NK-92 treated with Interleukin-12 subunit alpha and Interleukin-12 subunit beta, amount 100 ng/mL, for 24 hours (cell line): ENCODE measurements at regions not wholly inside any gene's neighbourhood (a gene's known extent, or its start where the extent isn't known, plus 50 kb on each side); places are given as distances from the start of the nearest gene placed in this dataset.

Experiments used
- DNase-seq: peaks from one replicate; lab custom pipeline; 2025; lab: John Stamatoyannopoulos, UW

DNA sequence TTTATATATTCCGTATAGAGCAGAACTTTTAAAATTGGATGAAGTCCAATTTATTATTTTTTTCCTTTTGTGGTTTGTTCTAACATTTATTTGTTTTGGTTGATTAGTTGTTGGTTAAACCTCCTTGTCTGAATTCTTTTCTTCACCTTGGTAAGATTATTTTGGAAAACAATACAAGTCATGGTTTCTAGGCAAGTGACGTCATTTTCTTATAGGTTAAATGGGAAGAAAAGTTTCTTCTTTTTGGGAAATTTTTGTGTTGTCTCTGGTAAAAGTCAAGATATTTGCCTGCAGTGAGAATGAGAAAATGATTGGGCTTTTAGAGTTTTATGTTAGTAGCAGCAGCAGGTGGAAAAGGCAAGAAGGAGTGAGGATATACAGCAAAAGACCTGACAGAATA, 197.9 kb downstream of the OTOR start:
- DNase-seq, result no peak

DNA sequence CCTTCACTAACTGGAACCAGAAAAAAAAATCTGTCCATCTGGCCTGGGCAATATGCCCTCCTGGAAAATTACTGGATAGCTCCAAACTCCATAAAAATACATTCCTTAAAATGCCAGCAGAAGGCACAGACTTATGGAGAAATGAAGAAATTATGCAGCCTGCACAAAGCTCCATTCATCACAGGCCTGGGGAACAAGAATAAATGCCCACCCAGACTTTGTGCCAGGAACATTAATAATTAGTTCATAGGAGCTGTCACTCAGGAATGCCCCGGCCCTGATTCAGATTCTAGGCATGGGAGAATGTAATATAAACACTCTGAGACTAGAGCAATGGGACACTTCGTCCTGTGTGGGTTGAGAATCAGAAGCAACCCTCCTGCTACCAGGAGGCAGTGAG, 199.3 kb downstream of the OTOR start:
- DNase-seq, result no peak

DNA sequence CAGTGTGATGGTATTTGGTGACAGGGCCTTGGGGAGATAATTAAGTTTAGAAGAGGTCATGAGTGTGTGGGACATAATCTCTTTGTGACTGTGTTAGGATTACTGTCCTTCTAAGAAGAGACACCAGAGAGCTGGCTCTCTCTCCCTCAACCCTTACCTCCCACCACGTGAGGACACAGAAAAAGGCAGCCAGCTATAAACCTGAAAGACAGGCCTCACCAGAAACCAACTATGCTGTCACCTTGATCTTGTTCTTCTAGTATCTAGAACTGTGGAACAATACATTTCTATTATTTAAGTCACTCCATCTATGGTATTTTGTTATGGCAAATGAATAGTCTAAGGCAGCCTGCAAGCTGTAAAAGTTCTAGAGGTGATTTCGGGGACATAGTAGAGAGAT, 203.7 kb downstream of the OTOR start:
- DNase-seq, result no peak

DNA sequence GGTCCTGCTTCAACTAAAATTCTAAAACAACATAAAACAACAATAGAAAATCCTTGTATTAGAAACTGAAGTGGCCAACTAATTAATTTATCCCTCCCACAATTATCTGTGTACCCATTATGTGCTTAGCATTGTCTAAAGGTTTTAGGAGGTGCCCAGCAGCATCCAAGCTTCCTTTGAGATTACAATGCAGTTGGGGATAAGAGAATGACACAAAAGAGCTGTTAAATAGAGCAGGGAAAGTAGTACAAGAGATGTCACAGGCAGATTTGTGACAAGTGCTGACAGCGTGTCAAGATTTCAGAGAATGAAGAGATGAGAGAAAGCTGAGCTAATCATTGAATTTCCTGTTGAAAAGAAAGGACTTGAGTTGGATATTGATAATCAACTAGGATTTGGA, 204.8 kb downstream of the OTOR start:
- DNase-seq, result no peak

DNA sequence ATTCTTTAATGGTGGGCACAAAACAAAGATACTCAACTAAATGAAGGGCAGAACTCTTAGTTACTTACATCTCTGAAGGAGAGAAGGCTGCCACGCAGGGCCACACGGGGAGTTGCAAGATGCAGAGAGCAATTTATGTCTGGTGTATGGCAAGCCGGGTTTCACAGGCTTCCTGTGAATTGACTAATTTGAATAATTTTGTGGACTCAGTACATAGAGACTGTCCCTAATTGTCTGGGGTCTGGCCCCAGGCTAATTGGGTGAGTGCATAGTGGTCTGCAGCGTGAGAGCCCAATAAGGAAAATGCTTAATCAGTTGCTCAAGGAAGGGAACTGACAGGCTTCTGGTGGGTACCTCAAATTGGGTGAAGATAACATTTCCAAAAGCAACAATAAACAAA, 205.7 kb downstream of the OTOR start:
- no peak for DNase-seq

DNA sequence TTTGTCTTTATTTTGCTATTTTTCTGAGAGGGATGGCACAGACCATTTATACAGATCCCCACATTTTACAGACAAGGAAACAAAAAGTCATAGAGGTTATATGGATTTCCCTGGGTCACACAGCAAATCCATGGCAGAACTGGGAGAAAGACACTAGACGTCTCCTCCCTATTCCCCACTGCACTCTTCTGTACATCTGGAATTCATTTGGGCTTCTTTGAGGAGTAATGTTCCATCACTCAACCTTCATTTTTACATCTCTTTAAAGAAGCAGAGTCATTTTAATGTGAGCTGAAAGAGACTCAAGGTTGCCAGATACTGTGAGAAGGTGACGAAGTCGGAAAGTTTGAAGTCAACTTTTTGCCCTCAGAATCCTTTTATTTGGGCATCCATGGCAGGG, 207.3 kb downstream of the OTOR start:
- DNase-seq, result no peak

DNA sequence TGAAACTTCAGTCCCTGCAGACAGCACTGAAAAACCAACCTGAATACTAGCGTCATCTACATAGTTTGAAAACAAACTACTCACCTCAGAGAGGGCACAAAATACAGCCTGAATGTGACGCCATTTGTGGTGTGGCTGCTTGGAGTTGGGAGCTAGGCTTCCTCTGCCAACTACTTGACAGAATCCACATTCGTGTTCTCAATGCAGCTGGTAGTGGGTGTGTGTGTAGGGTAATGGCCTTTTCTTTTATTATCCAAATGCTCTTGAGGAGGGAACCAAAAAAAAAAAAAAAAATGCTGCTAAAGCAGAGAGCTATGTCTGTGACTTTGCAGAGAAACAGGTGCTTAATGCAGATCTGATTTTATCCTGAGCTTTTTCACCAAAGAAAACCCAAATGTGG, 207.8 kb downstream of the OTOR start:
- no peak for DNase-seq

DNA sequence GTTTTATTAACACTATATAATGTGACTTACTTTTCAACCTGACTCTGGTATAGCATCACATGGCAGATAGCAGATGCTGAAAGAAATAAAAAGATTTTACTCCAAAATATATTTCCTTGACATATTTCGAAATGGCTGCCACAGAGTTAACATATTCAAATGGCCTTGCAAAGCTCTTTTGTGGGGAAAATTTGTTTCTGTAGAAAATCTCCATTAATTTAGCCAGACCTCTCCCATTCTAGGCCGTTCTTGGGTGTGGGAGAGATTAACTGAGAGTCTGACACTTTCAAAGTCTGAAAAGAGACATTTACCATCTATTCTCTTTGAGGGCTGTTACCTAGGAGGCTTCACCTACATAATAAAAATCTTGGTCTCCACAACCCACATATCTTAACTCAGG, 217.2 kb downstream of the OTOR start:
- DNase-seq, result no peak

DNA sequence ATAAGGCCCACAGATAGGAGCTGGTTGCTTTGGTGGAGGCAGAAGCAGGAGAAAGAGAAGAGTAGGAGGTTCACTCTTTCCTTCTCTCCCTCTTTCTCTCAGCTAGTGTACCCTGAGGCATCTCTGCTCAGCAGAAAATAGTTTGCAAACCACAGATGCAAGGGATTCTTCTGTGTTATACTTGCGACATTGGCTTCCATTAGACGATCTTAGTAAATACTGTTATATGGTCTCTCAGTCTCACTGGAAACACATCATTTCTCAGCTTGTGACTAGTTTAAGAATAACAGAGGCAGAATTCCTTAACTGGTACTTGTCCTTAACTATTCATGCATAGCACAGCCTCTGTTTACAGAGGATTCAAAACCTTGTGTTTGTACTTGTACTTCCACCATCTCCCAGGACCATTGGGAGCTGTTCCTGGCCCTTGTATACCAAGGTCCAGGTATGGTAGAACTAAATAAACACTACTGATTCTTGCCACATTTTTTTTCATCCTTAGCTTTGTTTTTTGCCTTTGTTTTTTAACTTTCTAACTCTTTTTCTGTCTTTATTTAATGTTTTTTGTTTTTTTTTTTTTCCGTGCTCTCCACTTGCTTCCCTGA, 218.2 kb downstream of the OTOR start:
- DNase-seq, result no peak

DNA sequence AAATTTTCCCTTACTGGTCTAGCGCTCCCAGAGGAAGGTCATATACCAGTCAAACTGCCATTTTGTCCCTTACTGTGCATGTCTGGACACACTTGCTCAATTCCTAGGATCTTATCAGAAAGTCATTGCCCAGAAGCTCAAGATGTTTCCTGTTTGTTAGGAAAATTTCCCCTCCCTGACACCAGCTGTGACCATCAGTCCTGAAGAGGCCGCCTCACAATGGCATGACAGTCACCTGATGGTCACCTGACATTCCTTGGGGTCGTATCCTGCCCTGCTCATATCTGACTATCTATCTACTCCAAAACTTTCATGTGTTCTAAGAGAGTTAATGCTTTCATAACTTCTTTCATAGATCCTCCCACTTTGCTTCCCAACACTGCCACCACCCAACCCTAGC, 219.9 kb downstream of the OTOR start:
- no peak for DNase-seq

DNA sequence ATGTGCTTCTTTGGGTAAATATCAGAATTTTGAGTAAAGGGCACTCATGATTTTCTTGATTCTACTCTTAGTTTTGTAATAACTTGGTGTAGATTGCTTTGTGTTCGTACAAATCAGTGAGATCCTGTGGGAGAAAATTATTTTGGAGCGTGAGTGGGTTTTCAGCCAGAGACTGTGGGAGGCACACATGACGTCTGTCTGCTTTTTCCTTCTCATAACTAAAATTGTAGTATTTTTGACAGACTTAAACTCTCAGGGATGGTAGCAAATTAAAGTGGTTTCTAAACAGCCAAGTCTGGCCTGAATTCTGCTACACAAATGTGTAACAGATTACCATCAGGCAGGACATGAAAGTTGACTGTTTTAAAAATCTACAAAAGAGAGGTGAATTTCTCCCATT, 222.6 kb downstream of the OTOR start:
- no peak for DNase-seq

DNA sequence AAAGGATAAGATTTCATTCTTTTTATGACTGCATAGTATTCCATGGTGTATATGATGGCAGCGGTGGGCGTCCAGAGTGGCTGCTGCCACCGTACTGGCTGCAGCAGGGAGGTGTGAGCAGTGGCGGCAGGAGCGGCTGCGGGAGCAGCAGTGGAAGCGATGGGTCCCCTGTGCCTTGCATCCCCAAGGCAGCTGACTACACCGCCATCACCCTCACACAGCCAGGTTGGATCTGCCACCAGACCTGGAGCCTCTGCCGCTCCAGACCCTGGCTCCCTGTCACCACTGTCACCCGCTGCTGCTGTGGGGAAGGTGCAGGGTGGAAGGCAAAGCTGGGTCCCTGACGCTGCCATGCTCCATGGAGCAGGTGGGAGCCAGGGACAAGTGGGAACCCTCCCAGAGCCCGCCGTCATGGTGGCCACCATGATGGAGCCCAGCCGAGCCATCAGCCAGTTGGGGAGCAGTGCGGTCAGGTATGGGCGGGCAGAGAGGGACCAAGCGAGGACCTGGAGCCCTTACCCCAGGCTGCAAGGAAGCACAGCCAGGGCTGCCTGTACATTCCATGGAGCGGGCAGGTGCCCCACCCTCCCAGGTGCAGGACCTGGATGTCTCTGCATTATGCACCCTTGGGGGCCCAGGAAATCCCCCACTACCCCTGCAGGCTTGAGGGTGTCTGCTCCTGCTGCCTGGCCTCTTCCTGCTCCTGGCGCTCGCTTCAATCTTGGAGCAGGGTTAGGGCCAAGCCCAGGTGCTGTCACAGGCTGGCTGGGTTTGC, 226.1 kb downstream of the OTOR start:
- no peak for DNase-seq

DNA sequence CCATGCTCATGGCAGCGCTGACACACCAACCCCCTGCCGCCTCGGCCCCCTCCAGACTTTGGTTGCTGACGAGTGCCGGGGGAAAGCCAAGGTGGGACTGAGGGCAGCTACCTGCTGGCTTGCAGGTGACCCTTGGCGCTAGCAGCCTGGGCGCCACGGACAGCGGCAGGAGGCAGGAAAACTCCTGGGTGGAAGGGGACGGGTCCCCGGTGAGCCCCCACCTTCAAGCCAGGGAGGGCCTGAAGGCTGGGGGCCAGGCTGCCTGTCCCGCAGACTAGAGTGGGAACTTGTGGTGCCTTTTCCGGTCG, 226.7 kb downstream of the OTOR start:
- DNase-seq, result no peak

DNA sequence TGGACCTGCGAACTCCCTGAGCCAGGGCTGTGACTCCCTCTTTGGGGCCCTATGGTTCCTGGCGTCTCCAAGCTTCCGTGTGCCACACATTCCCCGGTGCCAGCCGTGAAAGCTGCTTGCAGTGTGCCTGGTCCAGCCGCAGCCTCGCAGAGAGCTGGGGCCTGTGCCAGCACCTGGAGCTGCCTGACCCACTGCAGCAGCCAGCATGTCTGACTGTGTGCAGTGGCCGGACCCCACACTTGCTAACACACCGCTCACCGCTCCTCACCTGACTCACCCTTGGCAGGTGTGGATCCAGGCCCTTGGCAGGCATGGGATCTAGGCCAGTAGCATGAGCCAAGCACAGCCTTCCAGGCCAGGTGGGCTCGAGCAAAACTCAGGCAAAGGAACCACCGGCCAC, 227.5 kb downstream of the OTOR start:
- DNase-seq, result no peak

DNA sequence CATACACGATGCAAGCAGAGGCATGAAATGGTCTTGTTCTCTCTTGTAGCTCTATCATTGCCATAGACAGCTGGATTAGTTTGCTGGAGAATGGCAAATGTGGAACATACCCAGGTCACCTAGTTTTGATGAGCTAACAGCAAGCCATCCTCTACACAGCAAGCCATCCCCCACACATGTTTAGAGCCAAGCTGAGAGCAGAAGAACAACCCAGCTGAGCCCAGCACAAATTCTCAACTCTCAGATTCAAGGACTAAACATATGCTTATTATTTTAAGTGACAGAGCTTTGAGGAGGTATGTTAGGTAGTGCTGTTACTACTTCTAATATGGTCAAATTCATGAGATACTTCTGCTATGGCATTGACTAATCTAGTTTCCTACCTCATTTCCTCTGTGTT, 230.3 kb downstream of the OTOR start:
- DNase-seq, result no peak

DNA sequence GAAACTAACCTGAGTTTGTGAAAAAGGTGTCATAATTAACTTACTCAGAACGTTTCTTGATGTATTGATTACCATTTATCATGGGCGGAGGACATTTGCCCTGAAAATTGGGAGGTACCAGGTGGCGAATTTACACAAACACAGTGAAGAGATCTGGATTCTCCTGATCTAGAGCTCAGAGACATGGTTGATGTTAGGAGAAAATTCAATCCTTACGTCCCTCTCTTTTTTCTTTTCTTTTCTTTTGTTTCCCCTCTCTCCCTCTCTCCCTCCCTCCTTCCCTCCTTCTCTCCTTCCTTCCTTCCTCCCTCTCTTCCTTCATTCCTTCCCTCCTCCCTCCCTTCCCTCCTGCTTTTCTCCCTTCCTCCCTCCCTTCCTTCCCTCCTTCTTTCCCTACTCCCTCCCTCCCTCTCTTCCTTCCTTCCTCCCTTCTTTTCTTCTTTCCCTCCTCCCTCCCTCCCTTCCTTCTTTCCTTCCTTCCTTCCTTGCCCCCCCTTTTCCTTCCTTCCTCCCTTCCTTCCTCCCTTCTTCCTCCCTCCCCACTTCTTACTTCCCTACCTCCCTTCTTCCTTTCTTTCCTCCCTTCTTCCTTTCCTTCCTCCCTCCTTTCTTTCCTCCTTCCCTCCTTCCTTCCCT, 234.1 kb downstream of the OTOR start:
- DNase-seq, result no peak

DNA sequence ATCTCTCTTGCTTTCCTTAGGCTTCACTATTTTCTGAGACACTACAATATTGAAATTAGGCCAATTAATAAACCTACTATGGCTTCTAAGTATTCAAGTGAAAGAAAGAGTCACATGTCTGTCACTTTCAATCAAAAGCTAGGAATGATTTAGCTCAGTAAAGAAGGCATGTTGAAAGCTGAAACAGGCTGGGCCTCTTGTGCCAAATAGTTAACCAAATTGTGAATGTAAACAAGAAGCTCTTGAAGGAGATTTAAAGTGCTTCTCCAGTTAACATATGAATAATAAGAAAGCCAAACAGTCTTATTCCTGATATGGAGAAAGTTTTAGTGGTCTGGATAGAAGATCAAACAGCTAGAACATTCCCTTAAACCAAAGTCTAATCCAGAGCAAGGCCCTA, 236.3 kb downstream of the OTOR start:
- no peak for DNase-seq

DNA sequence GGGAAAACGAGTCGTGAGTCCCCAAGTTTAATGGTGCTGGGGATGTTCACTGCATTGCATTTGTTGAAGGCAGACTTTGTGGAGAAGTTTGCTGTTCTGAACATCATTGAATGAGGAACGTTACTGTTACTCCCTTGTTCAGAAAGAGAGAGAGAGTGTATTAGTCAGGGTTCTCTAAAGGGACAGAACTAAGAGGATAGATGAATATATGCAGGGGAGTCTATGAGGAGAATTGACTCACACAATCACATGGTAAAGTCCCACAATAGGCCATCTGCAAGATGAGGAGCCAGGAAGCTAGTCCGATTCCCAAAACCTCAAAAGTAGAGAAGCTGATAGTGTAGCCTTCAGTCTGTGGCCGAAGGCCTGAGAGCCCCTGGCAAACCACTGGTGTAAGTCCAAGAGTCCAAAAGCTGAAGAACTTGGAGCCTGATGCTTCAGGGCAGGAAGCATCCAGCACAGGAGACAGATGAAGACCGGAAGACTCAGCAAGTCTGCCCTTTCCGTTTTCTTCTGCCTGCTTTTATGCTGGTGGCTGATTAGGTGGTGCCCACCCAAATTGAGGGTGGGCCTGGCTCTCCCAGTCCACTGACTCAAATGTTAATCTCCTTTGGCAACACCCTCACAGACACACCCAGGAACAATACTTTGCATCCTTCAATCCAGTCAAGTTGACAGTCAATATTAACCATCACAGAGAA, 223.5 kb upstream of the PCSK2 start:
- no peak for DNase-seq

DNA sequence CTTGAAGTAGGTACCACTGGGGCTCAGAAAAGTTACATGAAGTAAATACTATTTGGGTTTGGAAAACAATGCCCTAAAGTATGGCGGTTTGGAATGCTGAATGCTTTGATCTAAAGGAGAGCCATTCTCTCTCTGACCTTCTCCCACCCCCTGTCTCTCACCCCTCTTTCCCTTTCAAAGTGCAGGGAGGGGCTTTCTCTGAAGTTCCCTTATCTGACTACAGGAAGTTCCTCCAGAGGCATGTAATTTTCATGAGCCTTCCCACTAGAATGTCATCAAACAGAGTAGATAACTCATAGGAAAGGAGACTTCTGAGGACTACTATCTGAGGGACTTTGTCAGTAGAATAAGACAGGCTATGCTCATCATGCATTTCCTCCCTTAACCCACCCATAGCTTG, 216.7 kb upstream of the PCSK2 start:
- no peak for DNase-seq

DNA sequence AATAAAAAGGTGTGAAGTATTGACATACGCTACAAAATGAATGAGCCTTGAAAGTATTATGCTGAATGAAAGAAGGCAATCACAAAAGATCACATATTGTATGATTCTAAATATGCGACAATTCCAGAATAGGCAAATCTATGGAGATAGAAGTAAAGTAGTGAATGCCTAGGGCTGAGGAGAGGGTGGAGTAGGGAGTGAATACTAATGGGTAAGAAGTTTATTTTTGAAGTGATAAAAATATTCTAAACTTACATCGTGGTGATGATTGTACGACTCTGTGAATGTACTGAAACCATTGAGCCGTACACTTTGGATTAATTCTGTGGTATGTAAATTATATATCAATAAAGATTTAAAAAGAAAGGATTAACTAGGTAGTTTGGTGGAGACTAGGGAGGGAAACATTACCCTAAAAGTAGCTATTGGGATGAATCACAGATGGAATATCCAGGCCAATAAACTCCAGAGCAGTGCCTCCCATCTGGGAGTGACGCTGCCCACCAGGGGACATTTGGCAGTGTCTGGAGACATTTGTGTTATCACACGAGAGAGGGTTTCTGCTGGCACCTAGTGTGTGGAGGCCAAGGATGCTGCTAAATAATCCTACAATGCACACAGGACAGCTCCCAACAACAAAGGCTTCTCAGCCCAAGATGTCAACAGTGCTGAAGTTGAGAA, 214.2 kb upstream of the PCSK2 start:
- no peak for DNase-seq

DNA sequence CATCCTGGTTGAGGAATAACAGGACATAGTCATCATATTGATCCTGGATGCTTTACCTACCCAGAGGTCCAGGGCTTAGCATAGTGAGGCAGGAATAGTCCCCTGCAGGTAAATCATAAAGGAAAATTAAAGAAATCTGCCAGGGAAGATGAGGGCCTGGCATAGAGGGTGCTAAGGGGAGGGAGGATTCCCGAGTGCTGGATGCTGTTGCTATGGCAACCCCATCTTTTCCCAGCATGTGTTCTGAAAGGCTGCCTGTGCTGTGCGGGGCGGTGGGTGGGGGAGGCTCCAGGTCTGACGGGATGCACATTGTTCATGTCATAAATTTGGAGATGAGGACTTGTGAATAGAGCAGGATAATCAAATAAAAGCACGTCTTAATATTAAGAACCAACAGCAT, 212.6 kb upstream of the PCSK2 start:
- no peak for DNase-seq

DNA sequence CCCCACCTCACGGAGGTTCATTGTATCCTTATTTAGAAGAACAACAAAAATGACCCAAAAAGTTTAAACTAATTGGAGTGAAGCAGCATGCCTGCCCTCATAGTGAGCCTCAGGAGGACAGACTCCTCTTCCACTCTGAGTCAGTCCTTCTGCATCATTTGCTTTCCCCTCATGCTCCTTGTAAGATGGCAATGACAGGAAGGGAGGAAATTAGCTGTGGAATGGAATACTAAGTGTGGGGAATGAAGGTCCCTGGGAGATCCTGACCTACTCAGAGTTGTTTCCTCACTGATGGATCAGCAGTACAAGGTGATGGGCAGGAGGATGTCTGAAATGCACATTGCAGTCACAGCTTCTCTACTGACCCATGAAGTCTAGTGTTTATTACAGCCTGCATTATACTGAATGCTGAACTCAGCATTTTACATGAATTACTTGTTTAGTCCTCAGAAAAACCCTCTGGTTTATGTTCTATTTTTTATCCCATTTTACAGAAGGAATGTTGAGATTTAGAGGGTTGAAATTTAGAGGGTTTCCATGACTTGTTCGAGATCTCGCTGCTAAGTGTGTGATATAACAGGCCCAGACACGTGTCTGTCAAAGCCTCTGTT, 212.0 kb upstream of the PCSK2 start:
- no peak for DNase-seq
